Activated CD8-positive, alpha-beta memory T cell treated with anti-CD3 and anti-CD28 coated beads, Interleukin-2, amount 50 U/mL, for 24 hours (primary cell): ENCODE measurements at regions not wholly inside any gene's neighbourhood (a gene's known extent, or its start where the extent isn't known, plus 50 kb on each side); places are given as distances from the start of the nearest gene placed in this dataset.

Experiments
- DNase-seq: peaks from one replicate; pipeline ENCODE4 v3.0.0-alpha.2; 2020; ENCODE audit errors: extremely low read depth

DNA sequence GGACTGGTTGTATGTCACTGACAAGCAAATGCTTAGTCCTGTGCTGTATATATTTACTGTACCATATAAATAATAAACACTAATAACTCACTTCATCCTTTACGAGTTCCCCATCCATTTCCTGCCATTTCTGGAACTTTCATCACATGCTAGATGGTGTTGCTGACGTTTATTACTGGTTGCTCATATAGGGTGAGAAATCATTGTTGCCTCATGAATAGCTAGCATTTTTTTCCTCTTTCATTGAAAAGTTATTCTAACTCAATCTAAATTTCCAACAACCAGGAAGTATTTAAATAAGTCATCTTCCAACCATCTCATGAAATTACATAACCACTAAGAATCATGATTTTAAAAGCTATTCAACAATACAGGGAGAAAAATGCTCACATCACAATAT, 88.6 kb upstream of the RCN1 start:
- no peak for DNase-seq

DNA sequence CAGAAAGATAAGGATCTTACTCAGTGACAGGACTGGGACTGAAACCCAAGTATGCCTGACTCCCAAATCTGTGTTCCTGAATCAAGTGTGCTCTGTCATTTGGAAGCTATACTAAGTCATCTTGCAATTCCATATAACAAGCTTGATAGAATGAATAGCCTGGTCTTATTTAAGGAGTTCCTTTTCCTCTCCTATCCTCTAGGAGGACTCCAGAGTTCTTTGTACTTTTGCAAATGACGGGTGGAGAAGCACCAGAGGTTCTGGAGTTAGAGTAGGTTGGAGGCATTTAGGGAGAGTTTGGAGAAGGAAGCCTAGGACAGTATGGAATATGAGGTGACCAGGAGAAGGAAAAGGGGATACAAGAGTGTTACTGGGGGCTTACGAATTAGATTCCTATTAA, 92.9 kb upstream of the RCN1 start:
- DNase-seq = no peak

DNA sequence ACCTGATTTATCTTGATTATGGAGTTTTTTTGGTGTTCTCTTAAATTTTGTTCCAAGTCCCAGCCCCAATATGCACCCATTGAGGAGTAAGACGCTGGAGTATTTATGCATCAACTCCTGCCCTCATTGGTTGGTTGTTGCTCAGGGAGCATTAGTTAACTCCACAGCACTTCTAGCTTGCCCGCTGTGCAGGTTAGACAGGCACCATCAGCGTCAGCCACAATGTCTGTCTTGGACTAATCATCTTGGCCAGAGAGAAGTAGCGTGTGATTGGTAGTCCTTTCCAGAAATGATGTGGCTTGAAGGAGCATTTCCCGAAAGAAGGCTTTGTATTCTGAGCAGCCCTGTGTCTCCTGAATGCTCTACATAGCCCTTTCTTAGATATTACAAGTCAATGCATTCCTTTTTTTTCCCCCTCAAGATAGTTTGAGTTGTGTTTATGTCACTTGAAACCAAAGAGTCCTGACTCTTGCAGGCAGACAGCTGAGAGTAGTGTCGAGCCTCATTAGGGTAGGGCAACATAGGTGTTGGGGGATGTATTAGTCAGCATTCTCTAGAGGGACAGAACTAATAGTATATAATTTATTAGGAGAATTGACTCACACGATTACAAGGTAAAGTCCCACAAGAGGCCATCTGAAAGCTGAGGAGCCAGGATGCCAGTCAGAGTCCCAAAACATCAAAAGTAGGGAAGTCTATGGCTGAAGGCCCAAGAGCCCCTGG, 94.6 kb upstream of the RCN1 start:
- DNase-seq = no peak

DNA sequence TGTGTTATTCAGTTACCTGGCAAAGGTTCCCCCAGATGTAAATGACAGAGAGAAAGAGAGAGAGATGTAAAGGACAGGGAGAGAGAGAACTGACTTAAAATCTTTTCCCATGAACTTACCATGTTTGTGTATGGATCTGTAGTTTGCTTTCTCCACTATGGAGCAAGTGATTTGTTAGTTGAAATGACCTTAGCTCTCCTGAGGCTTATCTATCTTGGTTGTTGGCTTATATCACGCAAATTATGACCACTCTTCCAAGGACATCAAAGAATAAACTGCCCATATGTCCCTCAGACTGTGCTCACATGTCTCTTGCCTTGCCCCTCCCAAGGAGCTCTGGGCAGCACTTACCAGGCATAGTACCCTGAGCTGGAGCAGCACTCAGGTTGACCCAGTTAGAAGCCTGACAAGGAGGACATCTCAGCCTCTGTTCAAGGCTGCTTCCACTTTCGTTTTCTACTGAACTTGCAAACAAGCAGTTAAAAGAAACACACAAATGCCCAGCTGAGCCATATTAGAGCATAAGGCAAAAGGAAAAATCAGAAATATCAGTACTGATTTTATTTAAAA, 95.3 kb upstream of the RCN1 start:
- no peak for DNase-seq

DNA sequence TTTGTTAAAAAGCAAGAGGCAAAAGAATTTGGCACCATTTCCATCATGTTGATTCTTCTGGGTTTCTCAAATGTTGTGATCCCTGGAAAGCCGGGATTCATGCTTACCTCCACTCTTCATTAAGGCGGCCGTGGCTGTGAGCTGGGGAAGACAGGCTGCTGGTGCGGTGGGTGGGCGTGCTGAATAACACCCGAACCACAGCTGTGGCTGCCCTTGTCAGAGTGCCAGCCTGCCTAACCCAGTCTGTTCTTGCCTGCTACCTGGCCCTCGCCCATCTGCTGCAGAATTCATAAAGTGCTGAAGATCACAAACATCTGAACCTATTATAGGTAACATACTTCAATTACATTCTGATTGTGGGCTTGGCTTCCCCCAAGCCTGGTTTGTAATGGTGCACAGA, 95.8 kb upstream of the RCN1 start:
- no peak for DNase-seq

DNA sequence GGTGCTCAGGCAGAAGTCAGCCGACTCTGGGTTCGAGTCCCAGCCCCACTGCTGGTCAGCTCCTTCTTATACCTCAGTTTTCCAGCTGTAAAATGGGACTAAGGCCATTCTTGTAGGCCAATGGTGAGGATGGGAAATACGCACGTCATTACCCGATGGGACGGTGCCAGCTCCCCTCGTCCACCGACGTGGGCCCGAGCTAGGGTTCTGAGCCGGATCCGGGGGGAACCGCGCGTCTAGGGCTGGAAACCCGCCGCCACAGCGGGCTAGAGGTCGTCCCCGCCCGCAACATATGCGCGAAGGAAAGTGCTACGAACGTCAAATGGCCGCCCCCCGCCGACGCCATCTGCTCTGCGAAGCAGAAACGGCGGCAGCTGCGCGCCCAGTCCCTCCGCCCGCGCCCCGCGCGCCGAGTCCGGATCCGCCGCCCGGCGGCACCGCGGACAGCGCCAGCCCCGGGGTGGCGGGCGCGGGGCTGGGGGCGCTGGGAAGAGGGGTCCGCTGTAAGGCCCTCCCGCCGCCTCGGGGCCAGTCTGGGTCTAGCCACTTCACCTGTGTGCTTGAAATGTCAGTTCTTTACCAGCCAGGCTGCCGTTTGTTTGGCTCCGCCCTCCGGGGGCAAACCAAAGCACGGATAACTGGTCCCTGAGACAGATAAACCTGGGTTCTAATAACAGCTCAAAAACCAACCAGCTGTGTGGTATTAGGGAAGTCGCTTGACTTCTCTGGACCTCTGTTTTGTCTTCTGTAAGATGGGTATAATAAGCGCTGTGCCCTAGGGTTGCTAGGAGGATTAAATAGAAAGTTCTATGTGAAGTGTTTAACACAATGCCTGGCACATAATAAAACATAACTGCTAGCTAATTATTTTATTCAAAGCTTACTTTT, 103.5 kb upstream of the RCN1 start:
- DNase-seq = no peak

DNA sequence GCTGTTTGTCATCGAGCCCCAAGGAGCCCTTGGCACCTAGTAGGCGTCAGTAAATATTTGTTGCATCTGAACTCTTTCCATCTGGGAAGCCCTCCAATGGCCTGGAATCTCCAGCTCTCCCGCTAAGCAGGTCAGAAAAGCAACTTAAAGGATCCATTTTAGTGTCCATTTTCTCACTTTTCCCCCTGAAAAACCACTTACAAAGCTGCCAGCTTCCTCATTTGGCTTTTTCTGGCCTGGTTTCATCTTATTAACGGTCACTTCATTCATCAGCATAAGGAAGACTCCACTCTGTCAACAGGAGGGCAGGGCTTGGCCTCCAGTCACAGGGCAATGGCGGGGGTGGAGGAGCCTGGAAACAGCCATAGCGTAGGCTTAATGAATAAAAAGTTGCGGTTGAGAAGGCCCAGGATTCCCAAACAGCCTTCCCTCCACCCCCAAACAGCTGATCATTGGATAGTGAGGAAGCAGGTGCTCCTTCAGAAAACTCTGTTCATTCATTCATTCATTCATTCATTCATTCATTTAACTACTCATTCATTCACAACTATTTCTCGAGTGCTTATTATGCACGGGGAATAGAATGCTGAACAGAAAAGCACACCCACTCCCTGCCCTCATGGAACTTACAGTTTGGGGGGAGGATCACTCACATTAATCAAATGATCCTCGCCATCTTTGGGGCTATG, 104.5 kb upstream of the RCN1 start:
- DNase-seq = no peak

DNA sequence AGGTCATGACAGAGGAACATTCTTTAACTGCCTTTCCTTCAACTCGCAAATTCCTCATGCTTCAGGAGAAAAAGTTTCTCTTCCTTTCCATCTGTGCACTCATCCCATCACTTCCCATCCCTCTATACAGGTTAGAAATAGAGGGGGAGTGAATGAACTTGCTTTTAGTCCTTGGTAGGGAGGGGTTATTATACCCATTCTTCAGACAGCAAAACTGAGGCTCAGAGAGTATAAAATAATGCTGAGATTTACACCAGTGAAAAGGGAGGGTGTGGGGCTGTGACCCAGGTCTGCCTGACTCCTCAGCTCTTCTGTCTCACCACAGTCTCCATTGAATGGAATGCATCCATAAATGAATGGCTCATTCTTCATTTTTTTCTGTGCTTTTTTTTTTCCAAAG, 109.4 kb upstream of the RCN1 start:
- no peak for DNase-seq

DNA sequence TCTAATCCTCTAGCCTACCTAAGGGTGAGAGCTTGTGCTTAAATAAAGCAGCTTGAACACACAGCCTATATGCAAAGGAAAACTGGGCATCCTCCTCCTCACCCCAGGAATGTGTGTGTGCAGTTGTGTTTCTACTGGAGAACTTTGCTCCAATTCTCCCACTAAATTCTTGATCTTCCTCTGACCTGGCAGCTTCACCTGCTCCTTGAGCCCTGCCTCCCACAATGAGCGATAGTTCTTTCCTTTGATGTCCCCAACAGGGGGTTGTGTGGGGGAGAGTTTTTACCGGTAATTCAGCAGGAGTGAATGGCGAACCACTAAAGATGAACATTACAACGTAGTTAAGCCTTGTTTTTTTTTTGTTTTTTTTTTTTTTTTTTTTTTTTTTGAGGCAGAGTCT, 113.5 kb upstream of the RCN1 start:
- DNase-seq = no peak

DNA sequence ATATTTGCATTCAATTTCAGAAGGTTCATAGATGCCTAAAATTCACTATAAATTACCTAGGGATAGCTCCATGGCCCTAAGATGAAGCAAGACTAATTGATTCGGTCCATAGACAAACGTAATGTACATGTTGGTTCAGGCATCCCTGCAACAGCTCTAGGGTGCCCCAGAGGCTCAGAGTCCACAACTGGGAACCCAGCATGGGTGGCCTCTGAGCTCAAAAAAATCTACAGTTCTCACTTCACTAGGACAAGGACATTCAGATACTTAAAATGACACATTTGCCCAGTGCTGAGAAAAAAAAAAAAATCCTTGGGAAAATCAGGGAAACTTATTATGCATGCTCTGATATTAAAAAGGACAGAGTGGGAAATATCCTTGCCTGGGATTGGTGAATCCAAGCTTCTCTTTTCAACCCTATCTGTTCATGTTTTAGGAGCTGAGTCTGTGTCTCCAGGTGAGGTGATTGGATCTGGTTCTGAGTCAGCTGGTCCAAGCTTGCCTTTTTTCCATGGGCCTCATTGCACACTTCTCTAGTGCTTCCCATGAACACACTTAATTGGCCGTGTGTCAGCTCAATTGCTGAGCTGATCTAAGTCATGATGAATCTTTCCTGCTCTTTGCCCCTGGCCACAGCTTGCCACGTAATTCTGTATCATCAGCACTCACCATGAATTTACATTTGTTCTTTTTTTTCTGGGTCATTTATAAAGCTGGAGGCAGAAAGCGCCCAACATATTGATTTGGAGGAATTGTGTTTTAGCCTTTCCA, 116.3 kb upstream of the RCN1 start:
- DNase-seq = no peak

DNA sequence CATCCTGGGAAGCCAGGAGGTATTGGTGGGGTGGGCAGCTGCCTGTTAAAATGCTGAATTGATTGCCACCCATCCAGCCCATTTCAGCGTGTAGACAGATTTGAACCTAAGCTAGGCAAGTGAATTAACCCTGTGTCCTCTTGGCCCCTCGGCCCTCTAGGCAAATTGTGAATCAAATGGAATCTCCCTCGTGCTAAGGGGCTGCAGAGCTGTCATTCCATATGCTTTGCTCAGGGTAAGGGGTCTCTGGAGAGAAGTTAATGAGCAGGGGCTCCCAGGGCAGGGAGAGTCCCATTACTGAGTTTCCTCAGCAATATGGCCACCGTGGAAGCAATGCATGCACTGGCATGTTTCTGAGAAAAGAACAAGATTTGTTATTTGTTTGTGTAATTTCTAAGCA, 117.7 kb upstream of the RCN1 start:
- no peak for DNase-seq

DNA sequence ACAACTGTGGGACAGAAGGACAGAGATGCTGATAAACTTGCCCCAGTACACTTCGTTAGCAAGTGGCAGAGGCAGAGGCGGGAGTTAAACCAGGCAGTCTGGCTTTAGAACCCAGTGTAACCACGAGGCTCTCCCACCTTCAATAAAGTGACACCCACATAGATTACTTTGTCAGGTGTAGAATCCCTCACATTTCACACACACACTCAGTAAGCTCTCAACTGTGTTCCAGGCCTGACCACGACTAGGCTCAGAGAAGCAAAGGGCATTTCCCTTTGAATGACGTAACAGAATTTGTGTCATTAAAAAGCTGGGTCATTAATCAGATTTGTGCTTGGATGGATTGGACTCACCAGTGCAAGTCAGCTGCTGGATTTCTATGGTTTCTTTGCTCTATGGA, 118.3 kb upstream of the RCN1 start:
- no peak for DNase-seq

DNA sequence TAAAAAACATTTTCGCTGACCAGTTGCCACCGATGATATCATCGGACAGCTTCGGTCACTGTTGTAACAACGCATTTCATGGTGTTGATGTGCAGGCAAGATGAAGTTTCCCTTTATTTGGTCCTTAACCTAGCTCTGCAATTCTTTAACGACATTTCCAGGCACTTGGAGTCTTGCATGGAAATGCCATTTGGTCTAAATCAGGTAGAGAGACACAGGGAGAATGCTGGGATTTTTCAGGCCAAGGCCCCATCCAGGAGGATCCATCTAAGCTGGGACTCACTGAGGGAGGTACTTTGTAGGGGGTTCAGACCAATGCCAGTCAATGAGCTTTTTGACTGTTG, 121.5 kb upstream of the RCN1 start:
- no peak for DNase-seq

DNA sequence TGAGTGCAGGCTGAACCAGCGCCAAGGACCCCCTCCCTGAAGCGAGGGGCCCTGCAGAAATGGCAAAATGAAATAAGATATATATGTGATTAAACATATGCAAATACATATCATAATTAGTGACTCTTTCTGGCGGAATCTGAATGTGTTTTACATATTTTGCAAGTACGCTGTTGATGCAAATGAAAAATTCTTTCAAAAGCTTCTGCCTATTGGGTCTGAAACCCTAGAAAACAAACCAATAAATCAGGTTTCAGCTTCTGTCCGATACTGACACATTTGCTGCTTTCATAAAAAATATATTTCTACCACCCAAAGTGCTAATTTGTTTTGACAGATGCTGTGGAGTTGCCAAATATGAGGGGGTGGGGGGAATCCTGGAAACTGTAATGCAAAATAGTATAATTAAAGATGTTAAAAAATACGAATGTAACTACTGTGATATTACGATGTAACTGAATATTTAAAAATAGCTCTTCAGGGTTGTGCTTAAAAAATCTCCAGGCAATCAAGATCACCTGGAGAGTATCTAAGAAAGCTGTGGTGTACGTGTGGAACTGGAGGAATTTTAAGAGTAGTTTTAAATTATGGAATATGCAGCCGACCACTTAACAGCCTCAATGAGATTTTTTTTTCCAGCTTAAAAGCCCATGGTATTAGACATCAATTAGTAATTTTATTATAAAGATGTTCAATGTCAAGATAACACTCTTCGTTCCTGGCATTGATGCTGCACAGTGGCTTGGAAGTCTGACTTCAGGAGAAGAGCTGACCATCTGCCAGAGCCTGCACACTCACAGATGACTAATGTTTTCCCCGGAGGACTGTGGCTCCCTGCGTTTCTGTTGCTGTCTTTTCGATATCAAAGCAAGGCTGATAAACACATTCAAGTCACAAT, 122.2 kb upstream of the RCN1 start:
- DNase-seq = no peak

DNA sequence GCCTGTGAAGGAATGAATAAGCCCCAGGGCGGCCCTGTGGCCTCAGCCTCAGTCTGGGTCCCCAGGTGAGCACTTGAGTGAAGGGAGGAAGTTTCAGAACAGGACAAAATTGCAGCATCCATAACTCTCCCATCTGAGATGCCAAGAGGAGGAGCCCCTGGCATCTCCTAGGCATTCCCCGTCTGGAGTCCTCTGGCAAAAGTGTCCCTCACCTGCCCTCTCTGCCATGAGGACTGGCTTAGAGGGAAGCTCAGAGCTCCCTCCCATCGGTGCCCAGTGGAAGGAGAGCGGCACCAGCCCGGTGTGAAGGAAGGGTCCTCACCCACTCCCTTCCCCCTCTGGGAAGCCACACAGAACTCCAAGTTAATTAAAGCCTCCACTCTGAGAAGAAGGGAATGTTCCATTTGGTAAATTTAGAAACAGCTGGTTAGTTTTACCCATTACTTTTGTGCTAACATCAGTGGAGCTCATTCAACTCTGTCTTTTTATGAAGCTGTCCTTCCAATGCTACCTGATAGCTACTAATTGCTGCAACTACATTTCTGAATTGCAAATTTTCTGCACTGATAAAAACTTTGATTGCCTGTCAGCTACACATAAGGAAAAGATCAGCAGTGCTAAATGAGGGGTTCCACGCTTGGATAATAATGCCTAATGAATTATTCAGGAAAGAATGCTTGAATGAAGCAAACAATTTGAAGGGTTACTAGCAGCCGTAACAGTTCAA, 123.3 kb upstream of the RCN1 start:
- DNase-seq = no peak

DNA sequence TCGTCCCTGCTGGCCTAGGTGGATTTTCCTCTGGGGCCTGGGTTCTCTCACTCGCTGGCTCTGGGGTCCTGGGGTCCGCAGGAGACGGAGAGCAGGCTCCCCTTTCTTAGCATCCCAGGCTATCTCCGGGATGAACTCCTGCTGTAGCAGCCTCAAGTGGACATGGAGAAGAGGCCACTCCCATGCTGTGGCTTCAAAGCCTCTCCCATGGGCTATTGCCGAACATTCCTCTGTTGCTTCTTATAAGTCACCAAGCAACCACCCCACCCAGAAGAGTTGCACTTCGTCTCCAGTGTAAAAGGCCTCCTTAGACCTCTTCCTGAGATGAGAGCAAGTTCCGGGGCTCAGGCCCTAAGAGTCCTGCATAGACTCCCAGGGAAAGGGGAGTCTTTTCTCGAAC, 124.0 kb upstream of the RCN1 start:
- DNase-seq = no peak

DNA sequence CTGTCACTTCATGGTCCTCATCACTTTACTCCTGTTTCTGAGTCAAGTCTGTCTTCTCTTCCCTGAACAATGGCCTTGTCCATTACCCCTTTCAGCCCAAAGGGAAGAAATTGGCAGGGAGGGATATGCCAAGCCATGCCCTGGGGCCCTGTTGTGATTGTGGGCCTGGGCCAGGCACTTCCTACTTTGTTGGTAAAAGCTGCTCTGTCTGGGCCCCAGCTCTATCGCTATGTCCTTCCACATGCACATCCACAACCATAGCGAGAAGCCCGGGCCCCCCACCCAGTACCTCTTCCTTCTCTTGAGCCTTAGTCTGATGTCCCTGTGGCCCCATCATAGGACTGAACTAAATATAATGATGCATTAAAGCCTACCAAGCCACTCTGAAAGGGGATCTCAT, 126.7 kb upstream of the RCN1 start:
- DNase-seq = no peak

DNA sequence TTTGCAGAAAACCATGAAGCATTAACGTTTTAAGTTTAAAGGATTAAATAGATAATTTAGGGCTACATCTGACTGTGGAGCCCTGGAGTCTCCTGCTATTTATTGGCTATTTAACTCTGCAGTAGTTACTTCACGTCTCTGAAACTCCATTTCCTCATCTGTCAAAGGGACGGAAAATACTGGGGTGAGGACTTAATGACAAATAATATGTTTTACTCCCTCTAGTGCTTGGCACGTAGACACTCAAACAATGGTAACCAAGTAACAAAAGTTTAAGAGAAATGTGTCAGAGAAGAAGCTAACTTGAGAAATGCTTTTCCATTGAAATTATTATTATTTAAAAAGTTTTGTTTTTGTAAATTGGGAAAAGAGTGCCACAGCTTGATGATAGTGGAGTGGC, 130.7 kb upstream of the RCN1 start:
- no peak for DNase-seq

DNA sequence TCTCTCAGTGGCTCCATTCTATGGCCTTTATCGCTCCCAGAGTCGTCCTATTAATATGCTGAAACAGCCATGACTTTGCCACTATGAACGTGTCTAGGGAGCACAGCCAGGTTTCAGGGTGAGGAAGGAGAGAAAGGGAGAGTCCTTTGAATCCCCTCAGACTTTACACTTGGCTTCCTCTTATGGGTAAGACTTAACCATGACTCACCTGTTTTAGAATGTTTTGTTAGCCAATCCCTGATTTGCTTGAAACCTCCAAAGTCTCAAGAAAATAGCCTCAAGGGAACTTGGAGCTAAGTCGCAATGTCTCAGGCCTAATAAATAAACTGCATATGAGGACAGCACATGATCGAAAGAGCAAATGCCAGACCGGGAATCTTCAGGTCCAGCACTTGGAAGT, 131.2 kb upstream of the RCN1 start:
- no peak for DNase-seq

DNA sequence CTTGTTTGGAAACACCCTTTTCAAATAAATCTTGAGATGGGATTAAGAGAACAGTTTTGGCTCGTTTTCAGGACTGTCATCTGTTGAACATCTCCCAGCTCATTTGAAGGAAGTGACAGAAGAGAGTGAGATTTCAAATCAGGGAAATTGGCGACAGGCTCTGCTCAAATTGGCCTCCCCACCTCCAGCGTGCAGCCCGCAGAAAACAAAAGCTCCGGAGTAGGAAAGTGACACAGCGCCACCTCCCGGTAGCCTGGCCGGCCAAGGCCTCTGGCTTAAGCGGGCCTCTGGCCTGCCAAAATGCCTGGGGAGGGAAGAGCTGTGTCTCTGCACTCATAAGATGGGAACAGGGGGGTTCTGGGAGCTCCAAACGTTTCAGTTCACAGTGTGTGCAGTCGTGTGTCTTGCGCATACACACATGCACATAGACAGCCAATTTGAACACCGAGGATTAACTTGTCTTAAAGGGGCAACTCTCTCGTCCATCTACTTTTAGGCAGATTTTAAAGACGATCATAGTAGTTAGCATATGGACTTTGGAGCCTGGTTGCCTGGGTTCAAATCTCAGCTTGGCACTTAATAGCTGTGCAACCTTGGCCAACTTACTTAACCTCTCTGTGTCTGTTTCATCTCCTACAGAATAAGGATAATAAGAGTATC, 132.7 kb upstream of the RCN1 start:
- peak; percentile 17 for DNase-seq
